ENCODE measurements at regions not wholly inside any gene's neighbourhood (a gene's known extent, or its start where the extent isn't known, plus 50 kb on each side); places are given as distances from the start of the nearest gene placed in this dataset.

- no peaks in the 10 kb centered on the region for H3K36me3 ChIP-seq (ENCODE audit: control insufficient read depth, insufficient read depth, low read length)
These were observed 360.5 kb downstream of the LIG4 start for GRCh38 chr13:107854880-107855279.

GRCh38 chr13:107852072-107852471 is 363.3 kb downstream of the LIG4 start:
- Mint-ChIP-seq H3K4me3 (no peak overlapping the region), H3K36me3 (ENCODE audit: low read depth) (no peaks in the 10 kb centered on the region), H3K27me3 (ENCODE audit: insufficient read depth) (no peaks in the 10 kb centered on the region), H3K4me1 (peaks cover 12% of the 10 kb centered on the region), H3K27ac (no peak overlapping the region), H3K9me3 (no peaks in the 10 kb centered on the region)
- 96 to 100% methylated on average over 1 to 2 of the region's 2 CpGs for WGBS, 2 experiments (ENCODE audit: insufficient coverage in 1 of 2, insufficient read length in 1 of 2)
- TF ChIP-seq CTCF (conservative IDR thresholded peaks at IDR 0.05), result no peak
- H3K9me3 ChIP-seq (ENCODE audit: control insufficient read depth, low read length), result no peaks in the 10 kb centered on the region
- H3K4me3 ChIP-seq (ENCODE audit: low read length), result no peak overlapping the region
- H3K27ac ChIP-seq (ENCODE audit: low read depth, low read length), result no peak overlapping the region
- DNase-seq, result no peak
- H3K27me3 ChIP-seq (ENCODE audit: control insufficient read depth, insufficient read depth, low read length, poor library complexity, severe bottlenecking), result no peaks in the 10 kb centered on the region
- H3K4me1 ChIP-seq (ENCODE audit: control insufficient read depth, insufficient read depth, low read length), result no peaks in the 10 kb centered on the region
- H3K9ac ChIP-seq (ENCODE audit: extremely low read depth, low read length, poor library complexity, severe bottlenecking), result no peak overlapping the region
- H3K36me3 ChIP-seq (ENCODE audit: control insufficient read depth, insufficient read depth, low read length), result no peaks in the 10 kb centered on the region

More at GRCh38 chr13:107854880-107855279, 360.5 kb downstream of the LIG4 start:
- Mint-ChIP-seq H3K27me3 (ENCODE audit: insufficient read depth) (no peaks in the 10 kb centered on the region), H3K27ac (no peak overlapping the region), H3K36me3 (ENCODE audit: low read depth) (no peaks in the 10 kb centered on the region), H3K4me3 (no peak overlapping the region), H3K9me3 (no peaks in the 10 kb centered on the region), H3K4me1 (peaks cover 2% of the 10 kb centered on the region)
- no peak overlapping the region for H3K9ac ChIP-seq (ENCODE audit: extremely low read depth, low read length, poor library complexity, severe bottlenecking)
- WGBS, 2 experiments (ENCODE audit: insufficient coverage in 1 of 2, insufficient read length in 1 of 2), result 89 to 94% methylated on average over 3 to 4 of the region's 4 CpGs
- no peak overlapping the region for H3K27ac ChIP-seq (ENCODE audit: low read depth, low read length)
- DNase-seq, result no peak
- no peak for TF ChIP-seq CTCF (conservative IDR thresholded peaks at IDR 0.05)
- H3K4me1 ChIP-seq (ENCODE audit: control insufficient read depth, insufficient read depth, low read length), result no peaks in the 10 kb centered on the region
- H3K9me3 ChIP-seq (ENCODE audit: control insufficient read depth, low read length), result no peaks in the 10 kb centered on the region
- H3K4me3 ChIP-seq (ENCODE audit: low read length), result no peak overlapping the region
- no peaks in the 10 kb centered on the region for H3K27me3 ChIP-seq (ENCODE audit: control insufficient read depth, insufficient read depth, low read length, poor library complexity, severe bottlenecking)

- H3K27ac ChIP-seq (ENCODE audit: low read depth, low read length), result no peak overlapping the region
- no peak overlapping the region for H3K4me3 ChIP-seq (ENCODE audit: low read length)
- TF ChIP-seq CTCF (conservative IDR thresholded peaks at IDR 0.05), result no peak
- Mint-ChIP-seq H3K4me1 (peaks cover 12% of the 10 kb centered on the region), H3K4me3 (no peak overlapping the region), H3K27me3 (ENCODE audit: insufficient read depth) (no peaks in the 10 kb centered on the region), H3K27ac (no peak overlapping the region), H3K36me3 (ENCODE audit: low read depth) (no peaks in the 10 kb centered on the region), H3K9me3 (no peaks in the 10 kb centered on the region)
- no peaks in the 10 kb centered on the region for H3K36me3 ChIP-seq (ENCODE audit: control insufficient read depth, insufficient read depth, low read length)
- no peaks in the 10 kb centered on the region for H3K4me1 ChIP-seq (ENCODE audit: control insufficient read depth, insufficient read depth, low read length)
- 75% methylated on average over 2 of the region's 3 CpGs; no CpG with 5 or more reads in 1 of the 2 experiments for WGBS, 2 experiments (ENCODE audit: insufficient coverage in 1 of 2, insufficient read length in 1 of 2)
- no peak for DNase-seq
- no peaks in the 10 kb centered on the region for H3K27me3 ChIP-seq (ENCODE audit: control insufficient read depth, insufficient read depth, low read length, poor library complexity, severe bottlenecking)
- H3K9me3 ChIP-seq (ENCODE audit: control insufficient read depth, low read length), result no peaks in the 10 kb centered on the region
- H3K9ac ChIP-seq (ENCODE audit: extremely low read depth, low read length, poor library complexity, severe bottlenecking), result no peak overlapping the region
These were observed 363.7 kb downstream of the LIG4 start for GRCh38 chr13:107851670-107852069.
